ENCODE measurements at regions not wholly inside any gene's neighbourhood (a gene's known extent, or its start where the extent isn't known, plus 50 kb on each side); places are given as distances from the start of the nearest gene placed in this dataset.

GRCh38 chr1:110783292-110783918 is 89.5 kb upstream of the CD53 start:
- Histone ChIP-seq H3K36me3 (ENCODE audit: control insufficient read depth in 2 of 2, insufficient read depth in 2 of 2, low read length in 1 of 2) (peaks cover 0 to 3% of the 10 kb centered on the region in 2 donors), H3K4me1 (ENCODE audit: control insufficient read depth in 2 of 2, insufficient read depth in 2 of 2, low read length in 2 of 2) (peaks cover 31 to 42% of the 10 kb centered on the region in 2 donors), H3K27me3 (ENCODE audit: control insufficient read depth in 2 of 2, insufficient read depth in 1 of 2, low read length in 1 of 2) (peaks cover 0 to 4% of the 10 kb centered on the region in 2 donors), H3K9me3 (ENCODE audit: control insufficient read depth in 2 of 2, insufficient read depth in 1 of 2, low read length in 1 of 2) (peaks cover 2 to 7% of the 10 kb centered on the region in 2 donors), H3K27ac (ENCODE audit: low read depth in 1 of 2, low read length in 1 of 2) (no peak overlapping the region), H3K4me3 (ENCODE audit: low read length in 2 of 2) (no peak overlapping the region)
- peak in 8 of 9 donors; percentile 61 to 90 (median 69) for DNase-seq (ENCODE audit: low read depth in 6 of 9, low spot score in 9 of 9)
- WGBS: 23% methylated on average over 5 of the region's 5 CpGs

GRCh38 chr1:110781525-110781924 is 91.4 kb upstream of the CD53 start:
- Histone ChIP-seq H3K27ac (ENCODE audit: low read depth in 1 of 2, low read length in 1 of 2) (no peak overlapping the region), H3K9me3 (ENCODE audit: control insufficient read depth in 2 of 2, insufficient read depth in 1 of 2, low read length in 1 of 2) (no peaks in the 10 kb centered on the region), H3K4me1 (ENCODE audit: control insufficient read depth in 2 of 2, insufficient read depth in 2 of 2, low read length in 2 of 2) (peaks cover 19 to 26% of the 10 kb centered on the region in 2 donors), H3K4me3 (ENCODE audit: low read length in 2 of 2) (no peak overlapping the region), H3K27me3 (ENCODE audit: control insufficient read depth in 2 of 2, insufficient read depth in 1 of 2, low read length in 1 of 2) (peaks cover 0 to 4% of the 10 kb centered on the region in 2 donors), H3K36me3 (ENCODE audit: control insufficient read depth in 2 of 2, insufficient read depth in 2 of 2, low read length in 1 of 2) (no peaks in the 10 kb centered on the region)
- DNase-seq (ENCODE audit: low read depth in 6 of 9, low spot score in 9 of 9): no peak
- WGBS: 96% methylated on average over 2 of the region's 2 CpGs

- H3K27me3 ChIP-seq (ENCODE audit: control insufficient read depth in 2 of 2, insufficient read depth in 1 of 2, low read length in 1 of 2): peaks cover 0 to 4% of the 10 kb centered on the region in 2 donors
- H3K27ac ChIP-seq (ENCODE audit: low read depth in 1 of 2, low read length in 1 of 2): no peak overlapping the region
- no peak overlapping the region for H3K4me3 ChIP-seq (ENCODE audit: low read length in 2 of 2)
- H3K9me3 ChIP-seq (ENCODE audit: control insufficient read depth in 2 of 2, insufficient read depth in 1 of 2, low read length in 1 of 2): no peaks in the 10 kb centered on the region
- H3K36me3 ChIP-seq (ENCODE audit: control insufficient read depth in 2 of 2, insufficient read depth in 2 of 2, low read length in 1 of 2): no peaks in the 10 kb centered on the region
- H3K4me1 ChIP-seq (ENCODE audit: control insufficient read depth in 2 of 2, insufficient read depth in 2 of 2, low read length in 2 of 2): peaks cover 15 to 21% of the 10 kb centered on the region in 2 donors
- WGBS: 45% methylated on average over 31 of the region's 31 CpGs
- DNase-seq (ENCODE audit: low read depth in 6 of 9, low spot score in 9 of 9): peak; percentile 62 to 93 (median 81)
Observed at GRCh38 chr1:110780600-110781484, 92.1 kb upstream of the CD53 start.

- Histone ChIP-seq H3K36me3 (ENCODE audit: control insufficient read depth in 2 of 2, insufficient read depth in 2 of 2, low read length in 1 of 2) (no peaks in the 10 kb centered on the region), H3K27ac (ENCODE audit: low read depth in 1 of 2, low read length in 1 of 2) (no peak overlapping the region), H3K4me1 (ENCODE audit: control insufficient read depth in 2 of 2, insufficient read depth in 2 of 2, low read length in 2 of 2) (peaks cover 10 to 15% of the 10 kb centered on the region in 2 donors), H3K4me3 (ENCODE audit: low read length in 2 of 2) (no peak overlapping the region), H3K27me3 (ENCODE audit: control insufficient read depth in 2 of 2, insufficient read depth in 1 of 2, low read length in 1 of 2) (peaks cover 0 to 4% of the 10 kb centered on the region in 2 donors), H3K9me3 (ENCODE audit: control insufficient read depth in 2 of 2, insufficient read depth in 1 of 2, low read length in 1 of 2) (no peaks in the 10 kb centered on the region)
- WGBS: 96% methylated on average over 3 of the region's 3 CpGs
- DNase-seq (ENCODE audit: low read depth in 6 of 9, low spot score in 9 of 9): no peak
Observed at GRCh38 chr1:110779636-110780035, 93.3 kb upstream of the CD53 start.

GRCh38 chr1:110778821-110779220 is 94.1 kb upstream of the CD53 start:
- no peaks in the 10 kb centered on the region for H3K9me3 ChIP-seq (ENCODE audit: control insufficient read depth in 2 of 2, insufficient read depth in 1 of 2, low read length in 1 of 2)
- peaks cover 0 to 8% of the 10 kb centered on the region in 2 donors for H3K27me3 ChIP-seq (ENCODE audit: control insufficient read depth in 2 of 2, insufficient read depth in 1 of 2, low read length in 1 of 2)
- 91% methylated on average over 1 of the region's 1 CpG for WGBS
- DNase-seq (ENCODE audit: low read depth in 6 of 9, low spot score in 9 of 9): no peak
- H3K4me3 ChIP-seq (ENCODE audit: low read length in 2 of 2): no peak overlapping the region
- peaks cover 5 to 12% of the 10 kb centered on the region in 2 donors for H3K4me1 ChIP-seq (ENCODE audit: control insufficient read depth in 2 of 2, insufficient read depth in 2 of 2, low read length in 2 of 2)
- no peaks in the 10 kb centered on the region for H3K36me3 ChIP-seq (ENCODE audit: control insufficient read depth in 2 of 2, insufficient read depth in 2 of 2, low read length in 1 of 2)
- no peak overlapping the region for H3K27ac ChIP-seq (ENCODE audit: low read depth in 1 of 2, low read length in 1 of 2)

- peaks cover 0 to 8% of the 10 kb centered on the region in 2 donors for H3K27me3 ChIP-seq (ENCODE audit: control insufficient read depth in 2 of 2, insufficient read depth in 1 of 2, low read length in 1 of 2)
- H3K9me3 ChIP-seq (ENCODE audit: control insufficient read depth in 2 of 2, insufficient read depth in 1 of 2, low read length in 1 of 2): no peaks in the 10 kb centered on the region
- peaks cover 0 to 6% of the 10 kb centered on the region in 2 donors for H3K4me1 ChIP-seq (ENCODE audit: control insufficient read depth in 2 of 2, insufficient read depth in 2 of 2, low read length in 2 of 2)
- DNase-seq (ENCODE audit: low read depth in 6 of 9, low spot score in 9 of 9): no peak
- 96% methylated on average over 4 of the region's 4 CpGs for WGBS
- H3K27ac ChIP-seq (ENCODE audit: low read depth in 1 of 2, low read length in 1 of 2): no peak overlapping the region
- no peak overlapping the region for H3K4me3 ChIP-seq (ENCODE audit: low read length in 2 of 2)
- H3K36me3 ChIP-seq (ENCODE audit: control insufficient read depth in 2 of 2, insufficient read depth in 2 of 2, low read length in 1 of 2): no peaks in the 10 kb centered on the region
Observed at GRCh38 chr1:110777228-110777627, 95.7 kb upstream of the CD53 start.

- H3K27me3 ChIP-seq (ENCODE audit: control insufficient read depth in 2 of 2, insufficient read depth in 1 of 2, low read length in 1 of 2): peaks cover 0 to 4% of the 10 kb centered on the region in 2 donors
- DNase-seq (ENCODE audit: low read depth in 6 of 9, low spot score in 9 of 9): no peak
Observed at GRCh38 chr1:110774398-110774797, 98.5 kb upstream of the CD53 start.

GRCh38 chr1:110773813-110774212 is 99.1 kb upstream of the KCNA3 start:
- H3K27me3 ChIP-seq (ENCODE audit: control insufficient read depth in 2 of 2, insufficient read depth in 1 of 2, low read length in 1 of 2): peaks cover 0 to 4% of the 10 kb centered on the region in 2 donors
- 73% methylated on average over 3 of the region's 3 CpGs for WGBS

More at GRCh38 chr1:110774398-110774797, 98.5 kb upstream of the CD53 start:
- H3K4me3 ChIP-seq (ENCODE audit: low read length in 2 of 2): no peak overlapping the region
- peaks cover 0 to 6% of the 10 kb centered on the region in 2 donors for H3K4me1 ChIP-seq (ENCODE audit: control insufficient read depth in 2 of 2, insufficient read depth in 2 of 2, low read length in 2 of 2)
- H3K9me3 ChIP-seq (ENCODE audit: control insufficient read depth in 2 of 2, insufficient read depth in 1 of 2, low read length in 1 of 2): no peaks in the 10 kb centered on the region
- no peaks in the 10 kb centered on the region for H3K36me3 ChIP-seq (ENCODE audit: control insufficient read depth in 2 of 2, insufficient read depth in 2 of 2, low read length in 1 of 2)
- H3K27ac ChIP-seq (ENCODE audit: low read depth in 1 of 2, low read length in 1 of 2): no peak overlapping the region

More at GRCh38 chr1:110773813-110774212, 99.1 kb upstream of the KCNA3 start:
- no peak for DNase-seq (ENCODE audit: low read depth in 6 of 9, low spot score in 9 of 9)
- Histone ChIP-seq H3K4me3 (ENCODE audit: low read length in 2 of 2) (no peak overlapping the region), H3K27ac (ENCODE audit: low read depth in 1 of 2, low read length in 1 of 2) (no peak overlapping the region), H3K36me3 (ENCODE audit: control insufficient read depth in 2 of 2, insufficient read depth in 2 of 2, low read length in 1 of 2) (no peaks in the 10 kb centered on the region), H3K9me3 (ENCODE audit: control insufficient read depth in 2 of 2, insufficient read depth in 1 of 2, low read length in 1 of 2) (no peaks in the 10 kb centered on the region), H3K4me1 (ENCODE audit: control insufficient read depth in 2 of 2, insufficient read depth in 2 of 2, low read length in 2 of 2) (peaks cover 0 to 6% of the 10 kb centered on the region in 2 donors)

Measured in thymus (tissue), 11 donors.